Activated naive CD4-positive, alpha-beta T cell treated with anti-CD3 and anti-CD28 coated beads, Interleukin-2, amount 50 U/mL, for 24 hours (primary cell): ENCODE measurements at regions not wholly inside any gene's neighbourhood (a gene's known extent, or its start where the extent isn't known, plus 50 kb on each side); places are given as distances from the start of the nearest gene placed in this dataset.

Experiments used
- H3K27ac Mint-ChIP-seq: one replicate; pipeline ENCODE4 v1.8.0; 2021; ENCODE audit warnings: mild to moderate bottlenecking, mixed read lengths
- H3K27me3 Mint-ChIP-seq: one replicate; pipeline ENCODE4 v1.8.0; 2021; ENCODE audit warnings: mixed read lengths
- H3K36me3 Mint-ChIP-seq: one replicate; pipeline ENCODE4 v1.8.0; 2021; ENCODE audit warnings: mixed read lengths
- H3K4me1 Mint-ChIP-seq: one replicate; pipeline ENCODE4 v1.8.0; 2021; ENCODE audit warnings: mixed read lengths
- H3K4me3 Mint-ChIP-seq: one replicate; pipeline ENCODE4 v1.8.0; 2021; ENCODE audit warnings: mild to moderate bottlenecking, mixed read lengths
- H3K9me3 Mint-ChIP-seq: one replicate; pipeline ENCODE4 v1.8.0; 2021; ENCODE audit warnings: mixed read lengths

- Mint-ChIP-seq H3K36me3 (no peaks in the 10 kb centered on the region), H3K4me3 (no peak overlapping the region), H3K4me1 (no peaks in the 10 kb centered on the region), H3K27me3 (no peaks in the 10 kb centered on the region), H3K27ac (no peak overlapping the region), H3K9me3 (peaks cover 5% of the 10 kb centered on the region)
Observed at GRCh38 chr7:88638583-88638982, 120.9 kb upstream of the ZNF804B start.

GRCh38 chr7:88637795-88638194 lies 121.7 kb upstream of the ZNF804B start:
- Mint-ChIP-seq H3K36me3 (no peaks in the 10 kb centered on the region), H3K27me3 (no peaks in the 10 kb centered on the region), H3K4me3 (no peak overlapping the region), H3K4me1 (no peaks in the 10 kb centered on the region), H3K27ac (no peak overlapping the region), H3K9me3 (peaks cover 5% of the 10 kb centered on the region)

- Mint-ChIP-seq H3K27me3 (no peaks in the 10 kb centered on the region), H3K27ac (no peak overlapping the region), H3K36me3 (no peaks in the 10 kb centered on the region), H3K4me1 (no peaks in the 10 kb centered on the region), H3K4me3 (no peak overlapping the region), H3K9me3 (no peaks in the 10 kb centered on the region)
Observed at GRCh38 chr7:88635149-88635548, 124.4 kb upstream of the ZNF804B start.

DNA sequence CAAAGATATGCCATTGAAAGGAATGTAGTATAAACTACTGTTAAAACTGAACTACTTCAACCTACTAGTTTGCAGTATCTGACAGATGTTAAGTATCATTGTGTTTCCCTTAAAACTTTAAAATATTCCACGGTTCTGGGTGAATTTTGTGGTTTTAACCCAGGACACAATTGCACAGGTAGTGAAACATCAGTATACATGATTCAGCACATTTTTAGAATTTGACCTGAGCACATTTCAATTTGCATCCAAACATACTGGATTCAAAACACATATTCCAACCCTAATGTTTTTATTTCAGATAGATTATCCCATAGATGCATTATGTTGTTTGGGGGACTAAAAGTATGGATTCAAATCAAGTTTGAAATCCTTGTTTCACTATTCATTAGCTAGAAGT lies 129.9 kb upstream of the ZNF804B start:
- no peaks in the 10 kb centered on the region for H3K4me1 Mint-ChIP-seq
- no peaks in the 10 kb centered on the region for H3K27me3 Mint-ChIP-seq
- no peak overlapping the region for H3K4me3 Mint-ChIP-seq
- H3K36me3 Mint-ChIP-seq, result no peaks in the 10 kb centered on the region
- H3K27ac Mint-ChIP-seq, result no peak overlapping the region
- H3K9me3 Mint-ChIP-seq, result no peaks in the 10 kb centered on the region

- H3K27ac Mint-ChIP-seq, result no peak overlapping the region
- no peak overlapping the region for H3K4me3 Mint-ChIP-seq
- no peaks in the 10 kb centered on the region for H3K9me3 Mint-ChIP-seq
- H3K36me3 Mint-ChIP-seq, result no peaks in the 10 kb centered on the region
- H3K4me1 Mint-ChIP-seq, result no peaks in the 10 kb centered on the region
- no peaks in the 10 kb centered on the region for H3K27me3 Mint-ChIP-seq
Observed at GRCh38 chr7:88628363-88629085, 131.0 kb upstream of the ZNF804B start.

- Mint-ChIP-seq H3K9me3 (no peaks in the 10 kb centered on the region), H3K27me3 (no peaks in the 10 kb centered on the region), H3K4me1 (no peaks in the 10 kb centered on the region), H3K36me3 (no peaks in the 10 kb centered on the region), H3K4me3 (no peak overlapping the region), H3K27ac (no peak overlapping the region)
Observed at GRCh38 chr7:88617185-88617584, 142.3 kb upstream of the ZNF804B start.

DNA sequence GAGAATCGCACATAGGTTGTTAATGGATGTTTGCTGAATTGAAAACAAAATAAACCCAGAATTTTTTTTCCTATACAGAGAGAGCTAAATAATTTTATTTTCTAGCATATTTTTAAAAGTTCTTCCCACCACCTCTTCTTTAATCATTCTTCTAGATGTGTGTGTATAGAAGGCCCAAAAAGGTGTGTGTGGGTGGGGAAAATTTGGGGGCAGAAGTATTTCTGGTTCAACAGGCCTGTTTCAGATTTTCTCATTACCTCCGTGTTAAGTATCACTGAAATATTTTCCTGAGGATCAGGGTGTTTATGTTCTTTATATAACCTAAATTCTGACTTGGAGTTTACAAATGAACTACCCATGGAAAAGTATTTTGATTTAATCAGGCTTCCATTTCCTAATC lies 144.2 kb upstream of the ZNF804B start:
- Mint-ChIP-seq H3K36me3 (no peaks in the 10 kb centered on the region), H3K27me3 (no peaks in the 10 kb centered on the region), H3K27ac (no peak overlapping the region), H3K4me3 (no peak overlapping the region), H3K9me3 (no peaks in the 10 kb centered on the region), H3K4me1 (no peaks in the 10 kb centered on the region)

GRCh38 chr7:88614736-88615135 lies 144.8 kb upstream of the ZNF804B start:
- Mint-ChIP-seq H3K9me3 (no peaks in the 10 kb centered on the region), H3K4me3 (no peak overlapping the region), H3K27me3 (no peaks in the 10 kb centered on the region), H3K27ac (no peak overlapping the region), H3K4me1 (no peaks in the 10 kb centered on the region), H3K36me3 (no peaks in the 10 kb centered on the region)

DNA sequence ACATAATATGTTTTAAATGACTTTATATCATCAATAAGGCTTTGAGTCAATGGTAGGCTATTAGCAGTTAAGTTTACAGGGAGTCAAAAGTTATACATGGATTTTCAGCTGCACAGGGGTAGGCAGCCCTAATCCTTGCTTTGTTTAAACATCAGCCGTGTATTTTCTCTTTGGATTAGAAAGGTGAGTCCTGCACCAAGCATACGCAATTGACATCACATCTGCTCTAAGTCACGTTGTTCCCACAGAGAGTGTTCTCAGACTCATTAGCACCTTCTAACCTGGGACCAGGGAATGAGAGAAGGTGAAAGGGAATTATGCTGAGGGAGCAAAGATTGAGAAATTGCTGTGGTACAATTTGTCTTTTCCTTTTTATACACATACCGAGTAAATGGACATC lies 148.6 kb upstream of the ZNF804B start:
- no peak overlapping the region for H3K4me3 Mint-ChIP-seq
- H3K27ac Mint-ChIP-seq, result no peak overlapping the region
- H3K9me3 Mint-ChIP-seq, result no peaks in the 10 kb centered on the region
- H3K36me3 Mint-ChIP-seq, result no peaks in the 10 kb centered on the region
- H3K4me1 Mint-ChIP-seq, result no peaks in the 10 kb centered on the region
- H3K27me3 Mint-ChIP-seq, result no peaks in the 10 kb centered on the region

GRCh38 chr7:88600695-88601094 lies 158.8 kb upstream of the ZNF804B start:
- Mint-ChIP-seq H3K27ac (no peak overlapping the region), H3K36me3 (no peaks in the 10 kb centered on the region), H3K4me3 (no peak overlapping the region), H3K4me1 (no peaks in the 10 kb centered on the region), H3K9me3 (no peaks in the 10 kb centered on the region), H3K27me3 (no peaks in the 10 kb centered on the region)

DNA sequence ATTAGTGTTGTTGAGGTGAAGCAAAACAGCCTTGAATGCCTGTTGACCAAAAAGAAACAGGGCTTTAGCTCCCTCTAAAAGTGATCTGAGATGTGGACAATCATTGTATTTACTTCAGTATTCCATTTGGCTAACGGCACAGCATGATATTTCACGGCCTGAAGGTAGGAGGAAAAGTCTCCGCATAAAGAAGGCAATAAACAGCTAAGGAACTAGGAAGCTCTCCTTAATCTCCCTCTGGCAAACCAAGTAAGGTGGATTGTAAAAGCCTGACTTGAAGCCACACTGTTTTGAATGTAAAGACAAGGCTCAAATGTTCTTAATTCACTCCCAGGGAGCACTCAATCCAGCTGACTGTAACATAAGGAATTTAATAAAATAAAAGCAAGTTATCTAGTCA lies 160.0 kb upstream of the ZNF804B start:
- Mint-ChIP-seq H3K27ac (no peak overlapping the region), H3K27me3 (no peaks in the 10 kb centered on the region), H3K36me3 (no peaks in the 10 kb centered on the region), H3K9me3 (no peaks in the 10 kb centered on the region), H3K4me3 (no peak overlapping the region), H3K4me1 (no peaks in the 10 kb centered on the region)

GRCh38 chr7:88597941-88598425 lies 161.5 kb upstream of the ZNF804B start:
- H3K9me3 Mint-ChIP-seq, result no peaks in the 10 kb centered on the region
- H3K27me3 Mint-ChIP-seq, result no peaks in the 10 kb centered on the region
- no peaks in the 10 kb centered on the region for H3K4me1 Mint-ChIP-seq
- H3K4me3 Mint-ChIP-seq, result no peak overlapping the region
- H3K27ac Mint-ChIP-seq, result no peak overlapping the region
- H3K36me3 Mint-ChIP-seq, result no peaks in the 10 kb centered on the region

DNA sequence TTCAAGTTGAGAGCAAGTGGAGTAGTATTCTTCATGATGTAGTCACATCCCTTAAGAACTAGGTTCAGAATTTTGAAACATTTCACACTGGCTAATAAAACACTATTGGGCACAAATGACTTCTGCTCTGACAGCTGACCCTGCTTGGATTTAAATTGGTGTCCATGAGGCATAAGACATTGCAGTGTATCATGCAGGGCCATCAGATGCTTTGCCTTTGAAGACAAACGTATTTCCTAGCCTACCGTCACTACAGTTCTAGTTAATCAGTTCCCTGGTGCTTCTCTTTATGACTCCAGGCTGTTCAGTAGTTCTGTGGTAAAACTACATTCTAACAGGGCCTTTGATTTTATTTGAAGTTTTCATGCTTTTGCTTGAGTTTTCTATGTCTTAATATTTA lies 168.5 kb upstream of the ZNF804B start:
- no peak overlapping the region for H3K27ac Mint-ChIP-seq
- no peaks in the 10 kb centered on the region for H3K9me3 Mint-ChIP-seq
- no peaks in the 10 kb centered on the region for H3K4me1 Mint-ChIP-seq
- H3K27me3 Mint-ChIP-seq, result no peaks in the 10 kb centered on the region
- H3K4me3 Mint-ChIP-seq, result no peak overlapping the region
- no peaks in the 10 kb centered on the region for H3K36me3 Mint-ChIP-seq

GRCh38 chr7:88589927-88590326 lies 169.6 kb upstream of the ZNF804B start:
- Mint-ChIP-seq H3K9me3 (no peaks in the 10 kb centered on the region), H3K27me3 (no peaks in the 10 kb centered on the region), H3K36me3 (no peaks in the 10 kb centered on the region), H3K27ac (no peak overlapping the region), H3K4me3 (no peak overlapping the region), H3K4me1 (no peaks in the 10 kb centered on the region)

- Mint-ChIP-seq H3K36me3 (no peaks in the 10 kb centered on the region), H3K9me3 (no peaks in the 10 kb centered on the region), H3K4me1 (no peaks in the 10 kb centered on the region), H3K4me3 (no peak overlapping the region), H3K27ac (no peak overlapping the region), H3K27me3 (no peaks in the 10 kb centered on the region)
Observed at GRCh38 chr7:88586890-88587289, 172.6 kb upstream of the ZNF804B start.

- H3K9me3 Mint-ChIP-seq, result no peaks in the 10 kb centered on the region
- H3K27me3 Mint-ChIP-seq, result no peaks in the 10 kb centered on the region
- H3K4me3 Mint-ChIP-seq, result no peak overlapping the region
- no peaks in the 10 kb centered on the region for H3K4me1 Mint-ChIP-seq
- H3K27ac Mint-ChIP-seq, result no peak overlapping the region
- H3K36me3 Mint-ChIP-seq, result no peaks in the 10 kb centered on the region
Observed at GRCh38 chr7:88586219-88586618, 173.3 kb upstream of the ZNF804B start.

- Mint-ChIP-seq H3K27me3 (no peaks in the 10 kb centered on the region), H3K9me3 (no peaks in the 10 kb centered on the region), H3K36me3 (no peaks in the 10 kb centered on the region), H3K27ac (no peak overlapping the region), H3K4me1 (no peaks in the 10 kb centered on the region), H3K4me3 (no peak overlapping the region)
Observed at GRCh38 chr7:88576720-88577119, 182.8 kb upstream of the ZNF804B start.
